HG03039 (cell line): ENCODE measurements at regions not wholly inside any gene's neighbourhood (a gene's known extent, or its start where the extent isn't known, plus 50 kb on each side); places are given as distances from the start of the nearest gene placed in this dataset.
"Not testable (repeated sequence)": the region's sequence is repeated elsewhere in the genome, so short reads cannot be mapped to it uniquely, and the experiment has no call there.

Experiments used
- ATAC-seq: cut with Tn5 transposase; IDR thresholded peaks from one replicate; pipeline ENCODE4 v1.9.1; 2021; ENCODE audit warnings: mild to moderate bottlenecking, moderate library complexity; ENCODE audit not compliant: unreplicated experiment

DNA sequence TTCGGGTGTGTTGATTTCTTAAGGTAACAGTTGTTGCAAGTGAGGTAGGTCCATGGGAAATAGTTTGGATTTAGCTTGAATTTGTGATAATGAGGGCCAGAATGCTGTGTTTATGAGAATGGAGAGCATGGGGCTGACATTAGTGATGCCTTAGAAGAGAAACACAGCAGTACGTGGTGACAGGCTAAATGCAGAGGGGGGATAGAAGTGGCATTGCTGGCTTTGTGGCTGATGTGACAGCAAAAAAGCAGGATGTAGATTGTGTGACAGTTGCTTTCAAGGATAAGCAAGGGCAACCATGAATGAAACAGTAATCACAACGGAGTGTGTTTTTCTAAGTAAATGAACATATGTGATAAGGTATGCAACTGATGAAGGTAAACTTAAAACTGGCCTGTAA lies 103.4 kb upstream of the SGCD start:
- ATAC-seq = no peak

DNA sequence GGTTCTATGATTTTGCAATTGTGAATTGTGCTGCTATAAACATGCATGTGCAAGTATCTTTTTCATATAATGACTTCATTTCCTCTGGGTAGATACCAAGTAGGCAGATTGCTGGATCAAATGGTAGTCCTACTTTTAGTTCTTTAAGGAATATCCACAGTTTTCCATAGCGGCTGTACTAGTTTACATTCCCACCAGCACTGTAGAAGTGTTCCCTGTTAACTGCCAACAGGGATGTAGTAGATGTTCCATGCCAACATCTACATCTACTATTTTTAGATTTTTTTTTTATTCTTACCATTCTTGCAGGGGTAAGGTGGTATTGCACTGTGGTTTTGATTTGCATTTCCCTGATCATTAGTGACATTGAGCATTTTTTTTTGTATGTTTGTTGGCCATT lies 100.5 kb upstream of the SGCD start:
- not testable (repeated sequence) for ATAC-seq

DNA sequence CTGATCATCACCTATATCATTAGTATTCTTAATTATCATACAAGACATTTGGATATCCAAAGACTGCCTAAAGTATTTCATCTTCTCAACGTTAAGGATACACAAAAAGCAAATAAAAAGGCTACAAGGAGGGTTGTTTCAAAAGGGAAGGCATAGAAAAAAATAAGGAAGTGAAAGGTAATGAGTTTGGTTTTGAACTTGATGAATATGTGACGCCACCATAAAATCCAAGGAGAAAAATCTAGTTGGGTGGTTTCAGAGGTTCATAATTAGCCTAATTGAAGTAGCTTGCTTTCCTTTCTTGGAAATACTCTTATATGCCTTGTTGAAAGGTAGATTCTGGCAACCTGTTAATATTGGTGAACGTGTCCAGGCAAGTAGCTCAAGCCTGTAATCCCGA lies 96.1 kb upstream of the SGCD start:
- no peak for ATAC-seq

DNA sequence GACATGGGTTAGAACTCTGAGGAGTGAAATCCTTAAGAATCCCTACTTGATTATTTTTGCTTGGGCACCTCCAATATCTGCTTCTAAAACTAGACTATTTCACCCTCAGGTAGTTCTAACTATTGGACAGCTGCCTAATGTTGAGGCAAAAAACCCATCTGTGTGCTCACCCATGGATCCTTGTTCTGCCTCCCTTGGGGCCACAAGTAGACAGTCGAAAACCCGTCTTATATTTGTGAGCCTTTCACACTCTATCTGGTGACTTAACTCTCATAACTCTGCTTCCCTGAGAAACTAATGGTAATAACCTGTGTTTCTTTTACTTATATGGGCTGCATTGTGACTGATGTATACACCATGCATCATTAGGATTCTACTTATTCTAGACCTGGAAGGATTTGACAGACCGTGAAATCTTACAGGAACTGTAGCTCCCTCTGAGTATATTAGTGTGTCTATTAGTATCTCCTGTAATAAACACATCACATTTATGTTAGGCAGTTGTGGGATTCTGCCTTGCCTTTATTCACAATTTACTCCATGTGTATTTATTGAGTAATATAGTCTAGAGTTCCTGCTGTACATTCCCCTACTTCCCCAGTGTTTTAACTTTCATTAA lies 94.6 kb upstream of the SGCD start:
- ATAC-seq = no peak

DNA sequence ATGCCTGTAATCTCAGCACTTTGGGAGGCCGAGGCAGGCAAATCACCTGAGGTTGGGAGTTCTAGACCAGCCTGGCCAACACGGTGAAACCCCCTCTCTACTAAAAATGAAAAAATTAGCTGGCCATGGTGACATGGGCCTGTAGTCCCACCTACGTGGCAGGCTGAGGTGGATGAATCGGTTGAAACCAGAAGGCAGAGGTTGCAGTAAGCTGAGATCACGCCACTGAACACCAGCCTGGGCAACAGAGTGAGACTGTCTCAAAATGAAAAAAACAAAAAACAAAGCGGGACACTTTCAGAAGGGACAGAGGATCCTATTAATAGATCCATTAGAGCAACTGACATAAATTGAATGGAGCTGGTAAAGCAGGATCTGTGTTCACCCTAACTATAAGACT lies 89.6 kb upstream of the SGCD start:
- ATAC-seq = no peak

DNA sequence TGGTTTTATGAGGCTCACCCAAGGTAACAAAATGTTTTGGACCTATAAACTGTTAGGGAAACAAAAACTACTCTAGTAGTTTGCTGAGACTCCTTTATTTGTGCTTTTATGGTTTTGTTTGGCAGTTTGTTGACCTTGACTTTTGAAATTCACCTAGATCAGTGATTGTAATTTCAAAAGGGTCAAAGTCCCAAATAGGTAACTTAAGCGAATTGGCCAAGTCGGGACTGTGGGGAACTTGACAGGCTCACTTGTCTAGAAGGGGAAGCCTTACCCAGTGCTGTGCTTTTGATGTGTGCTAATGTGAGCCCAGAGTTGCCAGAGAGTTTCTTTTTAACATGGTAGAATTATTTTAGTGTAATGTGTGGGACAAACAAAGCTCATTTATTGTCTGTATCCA lies 87.2 kb upstream of the SGCD start:
- no peak for ATAC-seq

DNA sequence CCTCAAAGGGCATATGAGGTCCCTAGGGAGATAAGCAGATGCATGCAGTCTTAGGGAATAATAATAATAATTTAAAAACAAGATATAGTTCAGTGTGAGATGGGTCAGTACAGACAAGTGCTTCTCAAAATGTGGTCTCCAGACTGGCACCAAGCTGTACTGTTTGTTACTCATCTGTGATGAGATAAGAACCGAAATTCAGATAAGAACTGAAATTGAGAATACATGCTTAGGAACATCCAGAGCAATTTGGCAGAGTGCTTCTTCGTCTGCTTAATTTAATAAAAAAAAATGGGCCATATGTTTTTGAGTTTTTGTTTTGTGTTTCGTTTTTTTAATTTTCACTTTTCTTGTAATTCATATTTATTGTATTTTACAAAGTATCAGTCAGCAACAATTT lies 86.5 kb upstream of the SGCD start:
- ATAC-seq = no peak

DNA sequence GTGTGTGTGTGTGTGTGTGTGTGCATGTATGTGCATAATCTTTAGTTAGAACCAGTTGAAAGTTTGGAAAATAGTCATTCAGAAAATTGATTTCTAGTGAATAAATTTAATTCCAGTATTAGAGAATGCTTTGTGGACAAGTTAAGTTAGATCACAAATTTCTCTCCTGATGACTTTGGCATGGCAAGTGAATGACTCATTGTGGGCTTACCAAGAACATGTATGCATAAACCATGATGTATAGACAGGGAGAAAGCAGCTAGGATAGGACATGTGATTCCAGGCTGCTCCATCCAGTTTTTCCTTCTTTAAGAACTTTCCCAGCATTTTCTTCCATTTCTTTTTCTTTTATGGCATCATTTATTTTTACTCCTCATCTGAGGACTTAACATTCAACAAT lies 85.7 kb upstream of the SGCD start:
- no peak for ATAC-seq

DNA sequence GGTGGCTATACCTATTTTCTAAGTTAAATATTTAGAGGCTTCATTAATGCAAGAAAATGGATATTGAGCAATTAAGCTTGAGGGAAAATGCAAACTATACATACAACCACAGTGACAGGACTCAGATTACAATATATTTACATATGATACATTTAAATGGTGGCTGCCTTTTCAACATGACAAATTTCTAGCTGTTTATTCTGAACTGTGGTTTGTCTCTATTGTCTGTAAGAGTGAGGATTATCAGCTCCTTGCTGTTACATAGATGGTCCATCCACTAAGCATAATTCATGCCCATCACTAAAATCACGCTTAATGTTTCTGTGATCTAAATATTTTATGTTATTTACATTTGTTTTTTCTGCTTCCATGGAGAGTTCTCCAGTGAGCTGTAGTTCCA lies 81.1 kb upstream of the SGCD start:
- ATAC-seq = no peak

DNA sequence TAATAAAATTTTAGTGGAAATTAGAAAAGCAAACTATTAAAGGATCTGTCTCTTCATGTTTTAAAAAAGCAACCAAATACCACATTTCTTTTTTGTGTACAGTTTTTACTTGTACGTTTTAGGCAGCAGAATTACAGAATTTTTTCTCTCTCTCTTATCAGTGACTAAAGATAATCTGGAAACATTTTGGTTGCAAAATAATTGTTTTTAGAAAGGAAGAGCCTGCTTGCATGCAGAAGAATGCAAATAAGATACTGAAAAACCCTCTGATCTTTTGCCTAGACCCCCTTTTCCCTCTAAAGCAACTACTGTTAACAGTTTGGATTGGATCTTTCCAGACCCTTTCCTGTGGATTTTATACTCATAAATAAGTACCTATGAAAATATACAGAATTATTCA lies 75.9 kb upstream of the SGCD start:
- no peak for ATAC-seq

DNA sequence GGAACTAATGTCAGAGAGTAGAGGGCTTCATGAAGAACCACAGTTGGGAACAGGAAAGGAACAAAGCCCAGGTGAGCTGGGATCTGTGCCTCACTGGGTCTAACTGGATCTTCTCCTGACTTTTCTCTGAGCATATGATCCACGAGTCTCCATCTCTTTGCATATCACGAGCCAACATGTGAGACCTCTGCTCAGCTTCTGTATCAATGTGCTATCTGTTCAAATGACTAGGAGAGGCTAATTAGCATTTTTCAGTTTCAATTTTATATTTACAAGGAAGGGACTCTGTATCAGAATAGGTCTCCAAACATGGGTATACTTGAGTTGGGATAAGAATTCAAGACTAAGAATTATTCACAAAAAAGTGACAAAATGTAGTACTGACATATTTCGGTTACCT lies 73.8 kb upstream of the SGCD start:
- ATAC-seq = no peak

DNA sequence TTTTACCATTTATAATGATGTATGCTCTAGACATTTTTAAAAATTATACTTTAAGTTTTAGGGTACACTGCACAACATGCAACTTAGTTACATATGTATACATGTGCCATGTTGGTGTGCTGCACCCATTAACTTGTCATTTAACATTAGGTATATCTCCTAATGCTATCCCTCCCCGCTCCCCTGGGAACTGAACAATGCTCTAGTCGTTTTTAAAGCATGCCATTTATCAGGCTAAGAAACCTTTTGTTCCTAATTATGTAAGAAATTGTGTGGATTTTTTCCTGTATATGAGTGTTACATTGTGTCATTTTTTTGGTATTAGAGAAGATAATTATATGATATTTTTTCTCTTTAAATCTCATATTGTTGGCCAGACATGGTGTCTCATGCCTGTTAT lies 72.8 kb upstream of the SGCD start:
- no peak for ATAC-seq

DNA sequence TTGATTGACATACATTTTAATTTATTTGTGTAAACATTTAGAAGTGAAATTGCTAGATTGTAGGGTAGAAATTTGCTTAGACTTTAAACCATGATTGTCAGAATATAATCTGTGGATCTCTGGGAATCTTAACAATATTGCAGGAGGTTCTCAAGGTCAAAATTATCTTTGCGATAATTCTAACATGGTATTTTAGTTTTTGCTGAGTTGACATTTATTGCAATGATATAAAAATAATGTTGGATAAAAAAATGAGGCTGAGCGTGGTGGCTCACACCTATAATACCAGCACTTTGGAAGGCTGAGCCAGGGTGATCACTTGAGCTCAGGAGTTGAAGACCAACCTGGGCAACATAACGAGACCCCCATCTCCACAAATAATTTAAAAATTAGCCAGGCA lies 70.3 kb upstream of the SGCD start:
- ATAC-seq = no peak

DNA sequence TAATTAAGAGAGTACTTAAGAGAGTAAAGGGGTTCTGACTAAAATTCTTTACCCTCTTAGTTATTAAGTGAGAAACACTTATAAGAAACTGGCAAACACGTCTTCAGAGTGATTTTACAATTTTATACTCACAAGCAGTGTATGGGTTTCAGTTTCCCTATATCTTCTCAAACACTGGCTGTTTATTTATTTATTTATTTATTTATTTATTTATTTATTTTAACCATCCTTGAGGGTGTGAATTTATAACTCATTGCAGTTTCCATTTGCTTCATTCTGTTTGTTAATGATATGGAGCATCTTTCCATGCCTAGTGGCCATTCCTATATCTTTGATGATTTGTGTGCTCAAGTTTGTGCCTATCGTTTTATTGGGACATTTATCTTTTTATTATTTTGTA lies 68.0 kb upstream of the SGCD start:
- ATAC-seq = no peak

DNA sequence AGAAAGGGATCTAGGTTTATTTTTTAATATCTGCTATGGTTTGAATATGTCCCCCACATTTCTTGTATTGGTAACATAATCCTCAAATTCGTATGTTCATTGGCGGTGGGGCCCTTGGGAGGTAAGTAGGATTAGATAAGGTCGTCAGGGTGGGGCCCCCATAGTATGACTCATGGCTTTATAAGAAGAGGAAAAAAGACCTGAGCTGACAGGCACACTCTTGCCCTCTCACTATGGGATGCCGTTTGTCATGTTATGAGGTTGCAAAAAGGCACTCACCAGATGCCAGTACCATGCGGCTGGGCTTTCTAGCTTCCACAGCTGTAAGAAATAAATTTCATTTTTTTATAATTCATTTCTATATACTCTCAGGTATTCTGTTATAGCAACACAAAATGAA lies 67.3 kb upstream of the SGCD start:
- ATAC-seq = no peak

DNA sequence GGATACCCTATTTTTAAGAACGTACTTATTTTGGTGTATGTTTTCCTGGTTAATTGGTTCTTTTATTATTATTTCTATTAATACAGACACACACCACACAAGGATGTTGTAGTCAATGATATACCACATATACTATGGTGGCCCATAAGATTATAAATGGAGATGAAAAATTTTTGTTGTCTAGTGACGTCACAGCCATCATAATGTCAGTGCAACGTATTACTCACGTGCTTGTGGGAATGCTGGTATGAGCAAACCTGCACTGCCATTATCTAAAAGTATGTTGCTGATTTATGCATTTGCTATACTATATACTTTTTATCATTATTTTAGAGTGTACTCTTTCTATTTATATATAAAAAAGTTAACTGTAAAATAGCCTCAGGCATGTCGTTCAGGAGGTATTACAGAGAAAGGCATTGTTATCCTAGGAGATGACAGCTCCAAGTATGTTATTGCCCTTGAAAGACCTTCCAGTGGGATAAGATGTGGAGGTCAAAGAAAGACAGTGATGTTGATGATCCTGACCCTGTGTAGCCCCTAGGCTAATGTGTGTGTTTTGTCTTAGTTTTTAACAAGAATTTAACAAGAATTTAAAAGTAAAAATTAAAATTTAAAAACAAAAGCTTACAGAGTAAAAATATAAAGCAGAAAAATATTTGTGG lies 65.6 kb upstream of the SGCD start:
- ATAC-seq = no peak

DNA sequence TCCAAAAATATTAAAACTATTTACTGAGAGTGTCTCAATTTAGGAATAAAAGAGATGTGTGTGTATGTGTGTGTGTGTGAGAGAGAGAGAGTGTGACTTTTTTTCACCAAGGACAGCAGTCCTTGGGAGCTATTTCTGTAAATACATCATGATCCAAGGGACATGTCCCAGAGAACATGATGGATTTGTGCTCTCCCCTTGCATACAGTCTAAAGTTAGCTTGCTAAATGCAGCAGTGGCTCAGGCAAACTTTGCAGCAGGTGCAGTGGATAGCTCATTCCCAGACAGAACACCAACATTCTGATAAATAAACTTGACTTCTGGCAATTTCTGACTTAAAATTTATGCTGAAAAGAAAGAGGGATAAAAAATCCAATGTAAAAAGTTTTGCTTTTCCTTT lies 55.4 kb upstream of the SGCD start:
- ATAC-seq = no peak

DNA sequence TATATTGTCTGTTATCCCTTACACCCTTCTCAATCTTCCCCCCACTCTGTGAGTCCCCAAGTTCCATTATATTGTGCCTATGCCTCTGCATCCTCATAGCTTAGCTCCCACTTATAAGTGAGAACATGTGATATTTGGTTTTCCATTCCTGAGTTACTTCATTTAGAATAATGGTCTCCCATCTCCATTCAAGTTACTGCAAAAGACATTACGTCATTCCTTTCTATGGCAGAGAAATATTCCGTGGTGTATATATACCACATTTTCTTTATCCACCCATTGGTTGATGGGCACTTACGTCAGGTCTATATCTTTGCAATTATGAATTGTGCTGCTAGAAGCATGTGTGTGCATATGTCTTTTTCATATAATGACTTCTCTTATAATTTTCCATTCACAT lies 54.8 kb upstream of the SGCD start:
- no peak for ATAC-seq

DNA sequence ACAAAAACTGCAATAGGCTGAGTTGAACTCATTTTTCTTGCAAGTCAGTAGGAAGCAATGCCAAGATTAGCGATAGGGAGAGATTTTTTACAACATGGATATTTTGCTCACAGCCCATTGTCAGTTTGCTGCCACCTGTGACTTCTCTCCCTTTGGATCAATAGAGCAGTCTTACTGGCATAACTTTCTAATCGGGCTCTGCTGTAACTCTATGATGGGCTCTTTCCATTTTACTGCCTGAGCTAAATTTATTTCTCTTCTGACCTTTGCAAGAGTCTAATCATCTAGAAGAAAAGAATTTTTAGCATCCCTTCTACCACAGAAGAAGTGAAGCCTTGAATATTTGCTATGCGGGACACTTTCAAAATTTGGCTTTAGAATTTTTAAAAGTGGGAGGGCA lies 53.6 kb upstream of the SGCD start:
- ATAC-seq = no peak

DNA sequence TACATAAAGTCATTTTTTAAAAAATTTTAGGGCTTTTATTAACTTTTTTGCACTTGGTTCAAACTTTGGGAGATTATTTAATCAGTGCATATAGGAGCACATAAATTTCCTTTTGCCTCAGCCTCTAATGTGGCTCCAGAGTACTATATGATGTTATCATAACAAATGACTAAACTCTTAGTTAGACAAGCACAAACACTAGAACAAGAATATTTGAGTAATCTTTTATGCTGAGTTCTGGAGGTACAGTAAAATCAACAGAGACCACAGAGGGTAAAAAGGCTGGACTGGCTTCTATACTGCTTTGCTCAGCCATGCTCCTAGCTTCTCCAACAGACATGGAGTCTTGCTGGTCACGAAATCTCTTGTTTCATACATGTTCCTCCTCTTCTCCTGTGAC lies 52.5 kb upstream of the SGCD start:
- no peak for ATAC-seq
